CD14-positive monocyte (primary cell): ENCODE measurements at regions not wholly inside any gene's neighbourhood (a gene's known extent, or its start where the extent isn't known, plus 50 kb on each side); places are given as distances from the start of the nearest gene placed in this dataset.

Source experiments
- DNase-seq, 3 donors: peaks; one replicate each; pipeline ENCODE4 v3.0.0-alpha.2; 2011 to 2022
- H2AFZ ChIP-seq: 2 replicates; pipeline ENCODE4 v1.6.0; 2012; ENCODE audit warnings: mild to moderate bottlenecking, low read depth, low read length, inconsistent platforms; ENCODE audit not compliant: insufficient read depth, poor library complexity, severe bottlenecking
- H3K27ac ChIP-seq, 2 donors: 1 replicate in 1 of 2; 2 replicates in 1 of 2; pipeline ENCODE4 v1.5.1; 2012 to 2013; ENCODE audit warnings: low read length in 2 of 2, control low read depth in 1 of 2, inconsistent platforms in 1 of 2, low read depth in 1 of 2, mild to moderate bottlenecking in 1 of 2
- H3K27me3 ChIP-seq, 2 donors: one replicate each; pipeline versions ENCODE4 v1.6.0 to v1.6.1; 2011 to 2013; ENCODE audit warnings: low read length in 2 of 2; ENCODE audit not compliant: control insufficient read depth in 2 of 2, insufficient read depth in 2 of 2
- H3K36me3 ChIP-seq, 2 donors: replicated peaks in 1 of 2; 1 replicate in 1 of 2; 2 replicates in 1 of 2; pipeline versions ENCODE4 v1.5.1 to v1.6.1; 2012 to 2013; ENCODE audit warnings: low read length in 2 of 2, control low read depth in 1 of 2, inconsistent platforms in 1 of 2, mild to moderate bottlenecking in 1 of 2; ENCODE audit not compliant: insufficient read depth in 2 of 2, control insufficient read depth in 1 of 2
- H3K4me1 ChIP-seq, 2 donors: 1 replicate in 1 of 2; 2 replicates in 1 of 2; pipeline versions ENCODE4 v1.5.1 to v1.6.1; 2012 to 2013; ENCODE audit warnings: low read length in 2 of 2, control low read depth in 1 of 2, inconsistent platforms in 1 of 2, mild to moderate bottlenecking in 1 of 2, moderate library complexity in 1 of 2; ENCODE audit not compliant: insufficient read depth in 2 of 2, control insufficient read depth in 1 of 2
- H3K4me2 ChIP-seq: replicated peaks from 2 replicates; pipeline ENCODE3; 2012; ENCODE audit warnings: low read length, moderate library complexity, mild to moderate bottlenecking; ENCODE audit not compliant: poor library complexity, severe bottlenecking; ENCODE audit errors: extremely low read depth
- H3K4me3 ChIP-seq, 3 experiments: fragments of 200-600 bp in 1 of 3; sonication (generic) in 1 of 3; replicated peaks in 1 of 3; 1 replicate in 2 of 3; 2 replicates in 1 of 3; pipeline ENCODE4 v1.5.1; 2011 to 2013; ENCODE audit warnings: low read length in 3 of 3, mild to moderate bottlenecking in 3 of 3, control low read depth in 2 of 3, low read depth in 2 of 3, inconsistent platforms in 1 of 3, moderate library complexity in 1 of 3
- H3K79me2 ChIP-seq: 2 replicates; pipeline ENCODE4 v1.6.0; 2012; ENCODE audit warnings: mild to moderate bottlenecking, control low read depth, inconsistent platforms, low read length, moderate library complexity; ENCODE audit not compliant: insufficient read depth
- H3K9ac ChIP-seq: 2 replicates; pipeline ENCODE4 v1.6.0; 2017; ENCODE audit warnings: low read length, mild to moderate bottlenecking; ENCODE audit not compliant: insufficient read depth, poor library complexity, severe bottlenecking
- H3K9me3 ChIP-seq, 2 donors: replicated peaks in 1 of 2; 1 replicate in 1 of 2; 2 replicates in 1 of 2; pipeline versions ENCODE4 v1.5.1 to v1.6.1; 2012 to 2013; ENCODE audit warnings: low read length in 2 of 2, control low read depth in 1 of 2; ENCODE audit not compliant: control insufficient read depth in 1 of 2, insufficient read depth in 1 of 2
- H4K20me1 ChIP-seq: 2 replicates; pipeline ENCODE4 v1.6.0; 2012; ENCODE audit warnings: mild to moderate bottlenecking, low read length, control low read depth, moderate library complexity; ENCODE audit not compliant: insufficient read depth
- H3K27ac Mint-ChIP-seq, 7 donors: one replicate each; pipeline ENCODE4 v1.8.0; 2020; ENCODE audit warnings: mild to moderate bottlenecking in 7 of 7, mixed read lengths in 7 of 7, moderate library complexity in 6 of 7, inconsistent platforms in 2 of 7
- H3K27me3 Mint-ChIP-seq, 3 donors: one replicate each; pipeline ENCODE4 v1.8.0; 2021 to 2022; ENCODE audit warnings: low read depth in 3 of 3, mild to moderate bottlenecking in 3 of 3, mixed read lengths in 3 of 3, moderate library complexity in 3 of 3, inconsistent platforms in 1 of 3
- H3K36me3 Mint-ChIP-seq, 2 donors: one replicate each; pipeline ENCODE4 v1.8.0; 2020; ENCODE audit warnings: mixed read lengths in 2 of 2, inconsistent platforms in 1 of 2, mild to moderate bottlenecking in 1 of 2
- H3K4me1 Mint-ChIP-seq: one replicate; pipeline ENCODE4 v1.8.0; 2020; ENCODE audit warnings: mild to moderate bottlenecking, mixed read lengths
- H3K4me3 Mint-ChIP-seq, 2 donors: one replicate each; pipeline ENCODE4 v1.8.0; 2020; ENCODE audit warnings: mild to moderate bottlenecking in 2 of 2, mixed read lengths in 2 of 2, moderate library complexity in 1 of 2
- H3K9me3 Mint-ChIP-seq, 7 donors: one replicate each; pipeline ENCODE4 v1.8.0; 2020 to 2022; ENCODE audit warnings: mixed read lengths in 7 of 7, mild to moderate bottlenecking in 6 of 7, moderate library complexity in 6 of 7, inconsistent platforms in 2 of 7
- WGBS: methylation state at CpG from one replicate; pipeline ENCODE4 v1.1.5; 2013; ENCODE audit warnings: missing lambda C conversion rate; ENCODE audit not compliant: insufficient coverage; 5-methylcytosine and 5-hydroxymethylcytosine counted together
- intact Hi-C, 2 donors: fragments of 100-400 bp; cut with micrococcal nuclease; formaldehyde crosslinking; loops; one replicate each; pipeline versions ENCODE4 v1.15.0 to v1.15.1; 2023
- TF ChIP-seq, protein P1 (sequence below): fragments of 200-600 bp; IDR thresholded peaks from one replicate; pipeline ENCODE4 v1.8.0; 2022; ENCODE audit warnings: antibody characterized with exemption, mild to moderate bottlenecking

DNA sequence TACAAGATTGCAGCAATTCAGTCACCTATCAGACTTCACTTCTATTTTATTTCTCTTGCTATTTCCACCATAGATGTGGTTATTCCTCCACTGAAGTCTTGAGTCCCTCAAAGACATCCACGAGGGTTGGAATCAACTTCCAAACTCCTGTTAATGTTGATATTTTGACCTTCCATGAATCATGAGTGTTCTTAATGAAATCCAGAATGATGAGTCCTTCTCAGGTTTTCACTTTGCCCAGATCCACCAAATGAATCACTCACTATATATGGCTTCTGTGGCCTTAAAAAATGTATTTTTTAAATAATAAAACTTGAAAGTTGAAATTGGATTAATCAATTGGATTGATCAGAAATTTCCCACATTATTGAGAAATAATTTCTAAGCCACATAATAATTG is 1821.0 kb downstream of the EFNA5 start:
- Mint-ChIP-seq H3K4me1 (no peaks in the 10 kb centered on the region), H3K27ac (no peak overlapping the region), H3K36me3 (no peaks in the 10 kb centered on the region), H3K27me3 (peaks cover 0 to 2% (median 0%) of the 10 kb centered on the region in 3 donors), H3K4me3 (no peak overlapping the region), H3K9me3 (peaks cover 0 to 2% (median 0%) of the 10 kb centered on the region in 7 donors)
- no peak overlapping the region for H3K27ac ChIP-seq
- H3K4me3 ChIP-seq, result no peak overlapping the region
- no peak for DNase-seq
- WGBS, result no CpG with 5 or more reads among the region's 1 CpG
- TF ChIP-seq, protein P1, sequence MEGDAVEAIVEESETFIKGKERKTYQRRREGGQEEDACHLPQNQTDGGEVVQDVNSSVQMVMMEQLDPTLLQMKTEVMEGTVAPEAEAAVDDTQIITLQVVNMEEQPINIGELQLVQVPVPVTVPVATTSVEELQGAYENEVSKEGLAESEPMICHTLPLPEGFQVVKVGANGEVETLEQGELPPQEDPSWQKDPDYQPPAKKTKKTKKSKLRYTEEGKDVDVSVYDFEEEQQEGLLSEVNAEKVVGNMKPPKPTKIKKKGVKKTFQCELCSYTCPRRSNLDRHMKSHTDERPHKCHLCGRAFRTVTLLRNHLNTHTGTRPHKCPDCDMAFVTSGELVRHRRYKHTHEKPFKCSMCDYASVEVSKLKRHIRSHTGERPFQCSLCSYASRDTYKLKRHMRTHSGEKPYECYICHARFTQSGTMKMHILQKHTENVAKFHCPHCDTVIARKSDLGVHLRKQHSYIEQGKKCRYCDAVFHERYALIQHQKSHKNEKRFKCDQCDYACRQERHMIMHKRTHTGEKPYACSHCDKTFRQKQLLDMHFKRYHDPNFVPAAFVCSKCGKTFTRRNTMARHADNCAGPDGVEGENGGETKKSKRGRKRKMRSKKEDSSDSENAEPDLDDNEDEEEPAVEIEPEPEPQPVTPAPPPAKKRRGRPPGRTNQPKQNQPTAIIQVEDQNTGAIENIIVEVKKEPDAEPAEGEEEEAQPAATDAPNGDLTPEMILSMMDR, result no peak
- H3K9ac ChIP-seq, result no peak overlapping the region
- H3K4me2 ChIP-seq, result no peak overlapping the region
- H3K4me1 ChIP-seq, result no peaks in the 10 kb centered on the region
- H3K9me3 ChIP-seq, result peaks cover 0 to 4% of the 10 kb centered on the region in 2 donors
- H3K27me3 ChIP-seq, result no peaks in the 10 kb centered on the region
- H3K36me3 ChIP-seq, result no peaks in the 10 kb centered on the region
- H3K79me2 ChIP-seq, result no peaks in the 10 kb centered on the region
- no peak overlapping the region for H2AFZ ChIP-seq
- intact Hi-C loops, result no loop called here
- no peaks in the 10 kb centered on the region for H4K20me1 ChIP-seq

DNA sequence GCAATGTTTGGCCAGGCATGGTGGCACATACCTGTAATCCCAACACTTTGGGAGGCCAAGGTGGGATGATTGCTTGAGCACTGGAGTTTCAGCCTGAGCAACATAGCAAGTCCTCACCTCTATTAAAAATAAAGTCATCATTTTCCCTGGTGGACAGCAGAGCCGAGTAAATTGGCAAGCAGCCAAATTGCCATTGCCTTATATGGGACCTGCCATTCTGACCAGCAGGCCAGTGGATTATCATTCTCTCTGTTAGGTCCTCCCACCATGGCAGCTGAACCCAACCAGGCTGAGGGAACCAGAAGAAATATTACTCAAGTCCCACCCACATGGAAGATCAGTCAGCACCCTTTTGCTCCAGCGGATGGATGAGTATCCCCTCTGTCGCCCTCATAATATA is 1829.9 kb downstream of the EFNA5 start:
- Histone ChIP-seq H3K27ac (no peak overlapping the region), H3K36me3 (no peaks in the 10 kb centered on the region), H3K79me2 (no peaks in the 10 kb centered on the region), H3K4me3 (no peak overlapping the region), H4K20me1 (no peaks in the 10 kb centered on the region), H2AFZ (no peak overlapping the region), H3K4me2 (no peak overlapping the region), H3K9ac (no peak overlapping the region), H3K27me3 (no peaks in the 10 kb centered on the region), H3K4me1 (no peaks in the 10 kb centered on the region), H3K9me3 (peaks cover 17 to 23% of the 10 kb centered on the region in 2 donors)
- H3K4me1 Mint-ChIP-seq, result no peaks in the 10 kb centered on the region
- H3K27ac Mint-ChIP-seq, result no peak overlapping the region
- no peak overlapping the region for H3K4me3 Mint-ChIP-seq
- no peaks in the 10 kb centered on the region for H3K36me3 Mint-ChIP-seq
- intact Hi-C loops, result no loop called here
- H3K9me3 Mint-ChIP-seq, result peaks cover 3 to 13% (median 7%) of the 10 kb centered on the region in 7 donors
- no peaks in the 10 kb centered on the region for H3K27me3 Mint-ChIP-seq
- no peak for DNase-seq
- TF ChIP-seq, protein P1, result no peak
- WGBS, result 45% methylated on average over 1 of the region's 3 CpGs
